Activated T-cell treated with anti-CD3 and anti-CD28 coated beads, Interleukin-2, amount 50 U/mL, for 1 hour (primary cell): ENCODE measurements at regions not wholly inside any gene's neighbourhood (a gene's known extent, or its start where the extent isn't known, plus 50 kb on each side); places are given as distances from the start of the nearest gene placed in this dataset.

ENCODE experiments used
- DNase-seq: peaks from one replicate; pipeline ENCODE4 v3.0.0-alpha.2; 2020

DNA sequence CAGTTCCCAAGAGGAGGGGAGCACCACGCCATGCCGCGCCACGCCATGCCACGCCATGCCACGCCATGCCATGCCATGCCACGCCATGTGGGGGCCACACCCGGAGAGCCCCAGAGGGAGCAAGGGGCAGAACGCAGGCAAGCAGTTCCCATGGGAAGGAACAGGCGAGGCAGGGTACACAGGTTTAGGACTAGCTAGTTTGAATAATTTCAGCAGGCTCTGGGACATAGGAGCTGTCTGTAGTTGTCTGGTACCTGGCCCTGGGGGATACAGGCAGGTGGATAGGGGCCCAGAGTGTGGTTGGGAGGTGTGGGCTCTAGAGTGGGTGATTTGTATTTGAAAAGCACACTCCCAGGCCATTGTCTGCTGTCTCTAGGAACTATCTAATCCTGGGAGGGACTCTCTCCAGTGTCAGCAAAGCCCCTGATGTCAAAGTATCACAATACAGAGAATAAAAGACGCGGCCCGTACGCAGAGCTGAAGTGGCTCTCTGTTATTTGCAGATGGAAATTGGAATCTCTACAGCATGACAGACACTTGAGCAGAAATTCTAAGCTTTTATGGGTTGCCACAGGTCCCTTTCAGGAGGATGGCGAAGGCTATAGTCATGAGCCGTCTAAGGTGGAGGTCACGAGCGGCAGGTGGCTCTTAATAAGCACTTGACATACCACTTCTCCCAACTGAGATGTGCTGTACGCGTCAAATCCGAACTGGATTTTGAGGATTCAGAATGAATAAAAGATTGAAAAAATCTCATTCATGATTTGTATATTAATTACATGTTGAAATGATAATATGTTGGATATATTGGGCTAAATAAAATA is 220.8 kb upstream of the TNRC6C start:
- no peak for DNase-seq

DNA sequence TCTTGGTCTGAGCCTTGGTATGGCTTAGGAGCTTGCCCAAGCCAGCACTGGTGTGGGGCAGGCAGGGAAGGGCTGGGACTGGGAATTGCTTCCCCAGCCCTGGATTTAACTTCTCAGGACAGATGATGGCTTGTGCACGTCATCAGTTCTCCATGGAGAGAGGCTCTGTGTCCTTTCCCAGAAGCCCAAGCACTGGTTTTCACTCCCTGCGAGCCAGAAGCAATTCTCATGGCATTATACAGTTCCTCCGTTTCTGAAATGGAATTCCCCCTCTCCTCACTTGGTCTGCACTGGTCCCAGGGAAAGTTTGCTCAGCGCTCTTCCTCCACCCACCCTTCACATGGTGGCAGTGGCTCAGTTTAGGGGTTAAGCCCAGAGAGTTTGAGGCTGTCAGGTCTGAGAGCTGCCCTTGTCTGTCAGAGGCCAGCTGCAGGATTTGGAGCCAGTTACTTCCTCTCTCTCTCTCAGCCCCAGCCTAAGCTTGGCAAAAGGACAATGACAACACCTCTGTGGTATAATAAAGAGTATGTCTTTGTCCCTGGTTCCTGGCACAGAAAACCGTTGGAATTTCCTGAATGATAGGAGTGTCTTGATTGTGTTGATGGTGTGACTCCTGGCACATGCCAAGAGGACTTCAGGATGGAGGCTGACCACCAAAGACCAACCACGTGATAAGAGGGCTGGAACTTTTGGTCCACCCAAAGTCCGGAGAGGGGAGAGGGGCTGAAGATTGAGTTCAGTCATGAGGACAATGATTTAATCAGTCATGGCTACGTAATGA is 219.6 kb upstream of the TNRC6C start:
- DNase-seq: no peak

DNA sequence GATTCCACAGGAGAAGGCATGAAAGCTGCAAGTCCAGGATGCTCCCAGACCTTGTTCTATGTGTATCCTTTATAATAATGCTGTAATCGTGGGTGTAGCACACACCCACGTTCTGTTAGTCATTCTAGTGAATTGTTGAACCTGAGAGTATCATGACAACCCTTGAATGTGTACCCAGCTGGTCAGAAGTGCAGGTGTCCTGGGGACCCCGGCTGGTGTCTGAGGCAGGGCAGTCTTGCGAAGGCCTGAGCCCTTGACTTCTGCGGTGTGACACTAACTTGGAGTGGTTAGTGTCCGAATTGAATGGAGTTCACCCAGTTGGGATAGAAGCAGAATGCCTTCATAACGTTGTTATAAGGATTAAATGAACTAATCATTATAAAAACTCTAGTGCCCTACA is 218.0 kb upstream of the TNRC6C start:
- DNase-seq: no peak

DNA sequence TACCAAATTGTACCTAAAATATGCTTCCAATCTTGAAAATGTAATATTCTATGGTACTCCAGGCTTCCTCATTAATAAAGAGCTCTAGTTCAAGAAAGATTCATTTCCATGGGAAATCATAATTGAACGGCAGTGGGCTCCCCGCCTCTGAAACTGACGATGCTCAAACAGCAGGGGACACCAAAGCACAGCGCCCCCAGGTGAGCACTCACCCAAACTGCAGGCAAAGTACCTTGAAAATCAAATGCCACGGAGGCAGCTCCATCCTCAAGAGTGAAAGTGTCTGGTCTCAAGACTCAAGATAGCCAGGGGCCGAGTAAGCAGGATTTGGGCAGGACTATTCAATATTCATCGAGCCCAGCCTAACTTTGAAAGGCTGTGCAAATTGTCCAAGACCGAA is 217.4 kb upstream of the TNRC6C start:
- DNase-seq: peak; percentile 49

DNA sequence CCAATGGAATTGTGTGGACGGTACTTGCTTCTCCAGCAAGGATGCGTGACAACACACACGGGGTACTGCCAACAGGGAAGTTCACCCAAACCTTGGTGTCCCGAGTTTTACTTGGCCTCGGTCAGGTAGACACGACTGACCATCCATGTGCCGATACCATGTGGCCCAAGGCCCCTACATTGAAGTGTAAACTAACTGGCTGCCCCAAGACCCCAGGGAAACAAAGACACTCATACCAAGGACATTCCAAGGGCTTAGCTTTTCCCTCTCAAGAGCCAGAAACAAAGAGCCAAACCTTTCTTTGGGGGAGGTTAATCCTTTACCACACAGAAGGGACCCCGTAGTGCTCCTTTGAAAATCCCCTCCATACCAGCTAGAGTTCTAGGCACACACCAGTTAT is 215.9 kb upstream of the TNRC6C start:
- DNase-seq: no peak

DNA sequence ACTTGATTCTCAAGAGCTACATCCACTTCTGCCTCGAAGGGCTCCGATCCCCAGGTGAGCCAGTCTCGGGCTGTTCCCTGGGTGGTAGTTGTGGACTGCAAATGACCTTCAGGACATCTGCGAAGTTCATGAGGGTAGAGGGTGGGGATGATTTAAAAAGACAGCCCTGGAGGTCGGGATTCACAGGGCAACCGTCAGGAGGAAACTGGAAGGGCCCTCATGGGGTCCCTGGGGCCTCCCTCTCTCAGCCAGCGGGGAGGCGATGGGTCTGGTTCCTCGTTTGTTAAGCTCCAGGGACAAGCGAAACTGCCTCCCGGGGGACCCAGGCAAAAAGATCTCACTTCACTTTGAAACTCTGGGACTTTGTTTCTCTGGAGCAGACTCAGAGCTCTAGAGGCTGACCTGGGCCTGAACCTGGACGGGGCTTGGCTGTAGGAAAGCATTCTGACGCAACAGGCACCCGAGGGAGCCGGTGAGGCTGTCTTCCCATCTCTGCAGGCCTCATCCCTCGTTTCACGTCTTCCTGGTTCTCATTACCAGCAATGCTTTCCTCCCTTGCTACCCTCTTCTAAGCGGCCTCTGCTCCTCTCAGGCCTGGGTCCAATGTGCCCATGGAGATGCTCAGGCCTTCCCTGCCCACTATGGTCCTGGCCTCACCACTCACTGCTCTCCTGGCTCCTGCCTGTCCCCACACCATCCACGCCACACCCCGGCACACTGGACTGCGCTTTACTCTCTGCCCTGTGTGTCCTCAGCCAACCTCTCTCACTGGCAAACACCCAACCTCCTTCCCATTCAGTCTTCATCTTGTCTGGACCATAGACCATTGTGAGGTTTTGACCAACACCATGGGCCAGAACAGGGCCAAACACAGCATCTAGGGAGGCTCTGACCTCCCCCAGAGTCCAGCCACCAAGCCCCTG is 214.2 kb upstream of the TNRC6C start:
- no peak for DNase-seq

DNA sequence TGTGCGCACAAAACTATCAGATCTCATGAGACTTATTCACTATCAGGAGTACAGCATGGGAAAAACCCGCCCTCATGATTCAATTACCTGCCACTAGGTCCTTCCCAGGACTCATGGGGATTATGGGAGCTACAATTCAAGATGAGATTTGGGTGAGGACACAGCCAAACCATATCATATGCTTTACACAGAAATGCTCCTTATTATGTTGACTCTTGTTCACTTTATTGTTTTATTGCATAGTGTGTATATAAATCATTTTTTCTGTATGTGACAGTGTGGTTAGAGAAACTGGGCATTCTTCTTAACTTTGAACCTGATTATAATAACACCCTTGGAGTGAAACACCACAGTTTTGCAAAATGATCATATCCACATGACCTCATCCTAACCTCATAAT is 212.8 kb upstream of the TNRC6C start:
- DNase-seq: no peak

DNA sequence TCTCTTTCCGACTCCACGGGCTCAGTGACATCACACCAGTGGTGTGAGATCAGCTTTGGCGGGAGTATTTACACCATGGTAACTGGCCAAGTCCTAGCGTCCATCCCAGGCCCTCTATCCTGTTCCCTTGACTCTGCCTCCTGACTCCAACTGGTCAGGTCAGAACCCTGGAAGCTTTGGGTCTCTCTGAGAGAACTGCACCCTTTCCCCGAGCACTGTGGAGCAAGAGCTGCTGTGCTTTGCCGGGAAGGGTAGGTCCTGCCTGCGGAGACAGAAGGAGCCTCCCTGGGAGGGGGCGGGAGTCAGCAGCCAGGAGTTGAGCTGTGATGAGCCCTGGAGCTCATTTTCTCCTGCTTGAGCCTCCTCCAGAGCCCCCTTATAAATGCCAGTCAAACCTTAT is 212.1 kb upstream of the TNRC6C start:
- DNase-seq: no peak

DNA sequence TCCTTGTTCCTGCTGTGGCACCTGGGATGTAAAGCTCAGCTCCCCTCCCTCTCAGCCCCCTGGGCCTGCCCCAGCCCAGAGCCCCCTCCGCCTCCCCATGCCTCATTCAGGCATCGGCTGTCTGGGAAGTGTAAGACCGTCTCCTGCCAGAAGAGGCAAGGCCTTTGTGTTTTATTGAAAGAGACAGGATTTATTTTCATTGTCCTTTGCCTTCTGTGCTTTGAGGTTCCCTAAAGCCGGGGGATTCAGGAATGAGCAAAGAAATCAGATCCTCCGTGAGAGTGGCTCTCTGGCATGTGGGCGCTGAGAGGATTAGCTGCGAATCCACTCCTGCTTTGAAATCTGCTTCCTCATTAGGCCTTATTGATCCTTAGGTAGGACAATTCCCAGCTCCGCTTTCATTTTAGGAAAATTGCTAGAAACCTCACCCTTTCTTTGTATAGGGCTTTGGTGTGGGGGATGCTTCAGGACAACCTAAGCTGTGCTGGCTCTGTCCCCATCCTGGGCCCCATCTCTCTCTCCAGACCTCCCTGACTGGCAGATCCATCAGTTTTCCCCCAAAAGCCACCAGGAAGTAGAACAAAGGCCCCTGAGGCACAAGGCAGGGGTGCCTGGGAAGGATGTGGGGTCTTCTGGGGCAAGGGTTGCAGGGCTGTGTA is 211.5 kb upstream of the TNRC6C start:
- no peak for DNase-seq

DNA sequence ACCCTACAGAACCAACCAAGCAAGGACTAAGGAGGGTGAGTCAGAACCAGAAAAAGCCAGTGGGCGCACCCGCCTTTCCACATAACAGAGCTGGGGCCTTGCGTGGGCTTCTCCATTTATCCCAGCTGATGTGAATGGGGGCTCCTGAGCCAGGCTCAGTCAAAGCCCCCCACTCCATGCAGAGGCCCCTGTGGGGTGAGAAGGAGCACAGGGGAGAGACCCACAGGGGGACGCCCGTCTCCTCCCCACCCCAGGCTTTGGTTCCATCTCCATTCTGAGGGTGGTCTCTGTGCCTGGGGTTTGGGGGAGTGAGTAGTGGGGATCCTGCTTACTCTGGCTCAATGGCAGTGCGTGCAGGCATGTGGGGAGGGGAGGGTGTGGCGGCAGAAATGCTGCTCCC is 210.1 kb upstream of the TNRC6C start:
- no peak for DNase-seq

DNA sequence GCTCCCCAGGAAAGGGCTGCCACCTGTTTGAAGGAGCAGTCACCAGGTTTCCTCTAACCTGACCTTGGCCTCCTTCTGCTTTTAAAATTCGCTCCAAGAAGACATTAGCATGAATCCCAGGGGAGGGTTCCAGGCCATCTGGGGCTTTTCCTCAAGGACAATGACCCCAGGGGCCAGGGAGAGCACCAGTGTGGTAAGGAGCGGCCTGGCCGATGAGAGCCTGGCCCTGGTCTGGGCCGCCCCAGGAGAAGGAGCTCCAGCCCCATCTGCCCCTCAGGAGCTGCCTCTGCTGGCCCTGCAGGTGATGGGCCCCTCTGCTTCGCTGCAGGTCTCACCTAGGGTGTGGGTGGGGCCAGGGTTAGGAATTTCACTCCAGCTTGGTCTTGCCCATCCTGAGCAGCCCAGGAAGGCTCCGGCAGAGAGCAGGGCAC is 209.2 kb upstream of the TNRC6C start:
- DNase-seq: no peak

DNA sequence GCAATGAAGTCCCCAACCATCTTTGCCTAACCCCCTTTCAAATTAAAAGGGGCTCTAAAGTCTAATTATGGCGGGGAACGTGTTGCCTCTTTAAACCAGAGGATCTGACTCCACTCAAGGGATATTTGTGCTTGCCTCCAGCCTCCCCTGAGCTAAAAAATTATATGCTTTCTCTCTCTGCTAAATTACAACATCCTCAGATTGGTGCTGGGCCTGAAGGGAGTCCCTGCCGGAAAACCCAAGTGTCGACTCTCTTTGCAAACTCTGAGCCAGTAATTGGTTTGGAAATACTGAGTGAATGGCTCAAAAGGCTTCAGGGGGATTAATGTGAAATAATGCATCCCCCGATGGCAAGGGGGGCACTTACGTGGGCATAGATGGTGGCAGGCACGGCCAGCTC is 208.5 kb upstream of the TNRC6C start:
- no peak for DNase-seq

DNA sequence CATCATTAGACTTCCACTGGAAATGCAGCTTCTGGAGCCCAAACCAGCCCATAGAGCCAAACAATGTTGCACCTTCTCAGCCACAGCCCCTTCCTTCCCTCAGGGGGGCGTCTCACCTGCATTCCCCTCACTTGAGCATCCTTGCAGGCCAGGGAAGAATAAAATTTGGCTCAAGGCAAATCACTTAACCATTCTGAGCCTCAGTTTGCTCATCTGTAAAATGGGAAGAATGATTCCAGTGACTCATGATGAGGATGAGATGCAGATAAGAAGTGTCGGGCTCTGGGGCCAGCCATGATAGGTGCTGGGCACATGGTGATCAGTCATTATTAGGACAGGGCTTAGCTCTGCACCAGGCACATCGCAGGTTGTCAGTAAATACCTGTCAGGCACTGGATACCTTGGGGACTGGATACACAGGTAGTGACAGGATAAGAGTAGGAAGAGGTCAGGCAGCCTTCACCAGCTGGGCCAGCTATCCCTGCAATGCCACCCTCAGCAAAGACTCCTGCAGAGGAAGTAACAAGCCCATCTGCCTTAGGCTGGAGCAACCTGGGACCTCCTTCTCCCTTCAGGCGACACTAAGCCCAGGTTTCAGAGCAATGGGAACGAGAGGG is 208.0 kb upstream of the TNRC6C start:
- DNase-seq: no peak

DNA sequence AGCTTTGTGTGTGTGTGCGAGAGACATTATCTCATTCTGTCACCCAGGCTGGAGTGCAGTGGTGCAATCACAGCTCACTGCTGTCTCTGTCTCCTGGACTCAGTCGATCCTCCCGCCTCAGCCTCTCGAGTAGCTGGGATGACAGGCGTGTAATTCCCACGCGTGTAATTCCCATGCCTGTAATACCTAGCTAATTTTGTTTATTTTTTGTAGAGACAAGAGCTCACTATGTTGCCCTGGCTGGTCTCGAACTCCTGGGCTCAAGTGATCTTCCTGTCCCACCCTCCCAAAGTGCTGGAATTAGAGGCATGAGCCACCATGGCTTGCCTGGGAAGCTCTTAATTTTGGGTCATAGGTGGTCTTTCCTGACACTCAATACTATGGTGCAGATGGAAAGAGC is 205.3 kb upstream of the TNRC6C start:
- no peak for DNase-seq

DNA sequence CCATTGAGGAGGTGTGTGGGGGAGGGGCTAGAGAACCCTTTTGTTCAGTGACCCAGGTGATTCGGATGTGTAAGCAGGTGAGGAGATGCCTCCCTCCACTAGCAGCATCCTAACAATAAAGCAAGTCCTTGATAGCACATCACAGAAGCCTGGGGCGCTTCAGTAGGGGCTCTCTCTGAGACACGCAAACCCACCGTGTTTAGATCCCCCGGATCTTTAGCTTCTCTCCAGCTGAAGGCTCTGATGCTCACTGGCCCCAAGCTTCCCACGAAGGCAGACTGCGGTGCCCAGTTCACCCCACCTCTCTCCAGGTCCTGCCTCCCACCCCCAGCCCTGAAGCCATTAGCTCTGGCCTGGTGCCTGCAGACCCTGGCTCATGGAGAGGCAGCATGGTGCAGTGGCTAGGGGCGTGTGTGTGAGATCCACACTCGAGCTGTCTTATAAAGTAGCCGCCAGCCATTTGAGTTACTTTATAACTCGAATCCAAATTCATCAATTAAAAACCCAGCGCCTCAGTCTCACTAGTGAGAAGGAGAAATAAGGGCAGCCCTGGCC is 204.7 kb upstream of the TNRC6C start:
- DNase-seq: no peak

DNA sequence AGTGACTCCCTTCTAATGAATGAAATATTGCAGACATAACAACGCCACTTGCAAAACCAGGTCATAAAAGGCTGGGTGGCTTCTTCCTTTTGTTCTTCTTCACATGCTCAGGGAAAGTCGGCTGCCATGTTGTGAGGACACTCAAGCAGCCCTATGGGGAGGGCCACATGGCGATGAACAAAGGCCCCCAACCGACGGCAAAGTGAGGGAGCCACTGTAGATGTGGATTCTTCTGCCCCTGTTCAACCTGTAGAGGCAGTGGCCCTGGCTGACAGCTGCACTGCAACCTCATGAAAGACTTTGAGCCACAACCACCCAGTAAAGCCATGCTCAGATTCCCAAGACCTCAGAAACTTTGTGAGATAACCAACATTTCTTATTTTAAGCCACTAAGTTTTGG is 203.5 kb upstream of the TNRC6C start:
- no peak for DNase-seq

DNA sequence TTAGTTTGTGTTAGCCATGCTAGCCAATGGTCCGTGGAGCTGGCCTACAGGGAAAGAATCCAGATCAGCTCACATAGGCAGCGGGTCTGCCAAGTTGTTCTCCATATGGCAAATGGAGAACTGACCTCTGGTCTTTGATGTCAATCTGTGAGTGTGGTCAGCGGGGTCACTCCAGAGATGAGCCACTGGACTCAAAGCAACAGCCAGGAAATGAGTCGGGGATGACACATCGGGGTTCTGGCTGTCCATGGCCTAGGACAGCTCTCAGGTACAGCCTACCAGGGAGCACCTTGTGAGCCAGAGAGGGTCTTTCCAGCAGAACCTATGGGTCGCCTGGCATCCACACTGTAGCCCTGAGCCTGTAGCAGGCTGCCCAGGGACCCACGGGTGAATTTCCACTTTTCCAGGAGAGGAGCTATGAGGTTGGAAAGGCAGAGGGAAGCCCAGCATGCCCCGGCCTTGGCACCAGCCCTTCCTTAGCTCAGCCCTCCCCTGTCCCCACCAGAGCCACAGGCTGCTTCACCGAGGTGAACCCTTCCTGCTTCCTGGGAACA is 203.0 kb upstream of the TNRC6C start:
- no peak for DNase-seq

DNA sequence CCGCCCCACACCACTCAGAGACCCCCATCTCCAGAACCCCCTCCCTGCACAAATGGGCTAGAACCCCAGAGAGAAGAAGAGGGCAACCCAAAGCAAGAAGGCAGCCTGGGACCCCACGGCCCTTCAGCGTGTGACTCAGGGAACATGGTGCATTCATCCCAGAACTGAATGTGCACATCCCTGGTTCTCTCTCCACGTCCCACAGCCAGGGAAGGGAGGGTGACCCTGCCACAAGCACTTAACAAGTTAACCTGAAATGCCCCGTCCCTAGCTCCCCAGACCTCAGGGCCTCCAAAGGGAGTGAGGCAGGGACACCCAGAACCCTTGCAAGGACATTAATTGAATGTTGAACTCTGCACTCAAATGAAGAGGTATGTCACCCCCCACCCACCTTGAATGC is 202.5 kb upstream of the TNRC6C start:
- DNase-seq: no peak

DNA sequence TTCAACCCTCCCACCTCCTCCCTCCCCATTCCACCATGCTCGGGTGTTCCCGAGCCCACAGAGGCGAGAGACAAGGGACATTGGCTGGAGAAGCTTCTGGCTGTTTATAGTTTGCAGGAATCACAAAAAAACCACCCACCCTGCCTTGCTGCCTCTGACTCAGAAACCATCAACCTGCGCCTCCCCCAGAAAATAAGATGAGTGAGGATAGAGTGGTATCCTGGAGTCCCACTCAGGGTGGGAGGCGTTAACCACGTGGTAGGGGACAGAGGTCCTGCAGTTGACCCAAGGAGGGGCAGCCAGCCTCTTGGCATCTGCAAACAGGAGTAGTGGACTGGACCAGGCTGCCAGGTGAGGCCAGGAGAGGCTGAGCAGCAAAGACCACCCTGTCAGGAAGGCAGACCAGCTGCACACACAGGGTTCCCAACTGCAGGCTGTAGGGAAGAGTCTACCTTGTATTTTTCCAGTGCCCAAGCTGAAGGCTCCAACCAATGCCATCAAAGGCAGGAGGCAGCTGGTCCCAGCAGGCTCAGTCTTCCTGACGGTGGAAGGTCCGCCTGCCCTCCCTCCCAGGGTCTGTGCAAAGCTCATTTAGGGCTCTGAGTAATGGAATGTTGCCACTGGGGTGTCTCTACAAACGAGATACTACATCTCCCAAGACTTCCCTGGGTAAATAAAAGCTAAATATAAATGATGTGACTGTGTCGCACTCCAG is 201.5 kb upstream of the TNRC6C start:
- DNase-seq: no peak

DNA sequence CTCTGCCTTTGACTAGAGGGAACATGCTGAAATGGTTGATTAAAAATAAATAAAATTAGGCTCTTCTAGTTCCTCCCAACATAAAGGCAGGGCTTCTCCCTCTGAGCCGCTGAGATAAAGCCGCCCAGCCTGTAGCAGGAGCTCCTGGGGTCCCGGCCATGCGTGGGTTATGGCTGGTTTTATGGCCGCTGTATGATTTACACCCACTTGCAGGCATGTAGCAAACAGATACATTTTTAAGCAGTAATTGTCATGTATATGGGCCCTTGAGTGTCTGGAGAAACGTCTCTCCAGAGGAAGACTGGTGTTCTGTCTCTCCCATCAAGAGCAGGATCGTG is 201.0 kb upstream of the TNRC6C start:
- no peak for DNase-seq

DNA sequence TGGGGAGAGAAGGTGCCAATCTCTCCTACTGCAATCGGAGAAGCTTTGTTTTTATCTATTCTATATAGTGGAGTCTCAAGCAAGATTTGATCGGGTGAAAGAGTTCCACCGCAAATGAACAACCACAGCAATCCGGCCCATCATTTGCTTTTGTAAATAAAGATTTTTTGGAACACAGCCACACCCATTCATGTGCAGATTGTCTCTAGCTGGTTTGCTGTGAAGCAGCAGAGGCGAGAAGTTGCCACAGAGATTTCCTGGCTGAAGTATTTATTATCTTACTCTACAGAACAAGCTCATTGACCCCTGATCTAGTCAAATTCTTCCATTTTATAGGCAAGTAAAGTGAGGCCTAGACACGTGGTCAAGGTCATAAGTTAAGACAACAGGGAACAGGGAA is 195.5 kb upstream of the TNRC6C start:
- no peak for DNase-seq
